PFSK-1 (cell line): ENCODE measurements at regions not wholly inside any gene's neighbourhood (a gene's known extent, or its start where the extent isn't known, plus 50 kb on each side); places are given as distances from the start of the nearest gene placed in this dataset.

Experiments used
- FOXP2 ChIP-seq: optimal IDR thresholded peaks from 2 replicates; pipeline ENCODE3; 2011; ENCODE audit warnings: borderline replicate concordance, control low read depth, inconsistent platforms; ENCODE audit not compliant: insufficient read depth; ENCODE audit errors: extremely low read length, extremely low read depth
- POLR2AphosphoS5 ChIP-seq: IDR thresholded peaks from 2 replicates; pipeline ENCODE4 v1.6.1; 2012; ENCODE audit warnings: low read depth, mild to moderate bottlenecking, control low read depth, low read length, moderate library complexity
- REST ChIP-seq, 2 experiments: IDR thresholded peaks; 2 replicates each; pipeline versions ENCODE4 v1.6.1 to v1.8.0; 2011 to 2012; ENCODE audit warnings: low read depth in 2 of 2, low read length in 2 of 2, control low read depth in 1 of 2, inconsistent platforms in 1 of 2, mild to moderate bottlenecking in 1 of 2, moderate library complexity in 1 of 2; ENCODE audit not compliant: insufficient read depth in 1 of 2
- SIN3A ChIP-seq: IDR thresholded peaks from 2 replicates; pipeline ENCODE4 v1.6.1; 2012; ENCODE audit warnings: mild to moderate bottlenecking, low read length, moderate library complexity, borderline replicate concordance; ENCODE audit not compliant: insufficient read depth
- TAF1 ChIP-seq: IDR thresholded peaks from 2 replicates; pipeline ENCODE4 v1.6.1; 2012; ENCODE audit warnings: low read length, control low read depth, borderline replicate concordance; ENCODE audit not compliant: insufficient read depth

- TF ChIP-seq POLR2AphosphoS5 (no peak), FOXP2 (no peak), SIN3A (no peak), REST (IDR thresholded peaks at IDR 0.05; ENCODE audit: insufficient read depth in 1 of 2, low read depth in 2 of 2, low read length in 2 of 2) (no peak), TAF1 (no peak)
Observed at GRCh38 chr16:80040413-80040812, 439.9 kb upstream of the MAF start.

GRCh38 chr16:80039777-80040176 lies 439.2 kb upstream of the MAF start:
- TF ChIP-seq POLR2AphosphoS5 (no peak), REST (IDR thresholded peaks at IDR 0.05; ENCODE audit: insufficient read depth in 1 of 2, low read depth in 2 of 2, low read length in 2 of 2) (no peak), TAF1 (no peak), FOXP2 (no peak)

- TF ChIP-seq TAF1 = no peak
- no peak for TF ChIP-seq POLR2AphosphoS5
- TF ChIP-seq SIN3A = no peak
- no peak for TF ChIP-seq FOXP2
- TF ChIP-seq REST (IDR thresholded peaks at IDR 0.05; ENCODE audit: insufficient read depth in 1 of 2, low read depth in 2 of 2, low read length in 2 of 2) = no peak
Observed at GRCh38 chr16:80038566-80038965, 438.0 kb upstream of the MAF start.

GRCh38 chr16:80034948-80035663 lies 434.6 kb upstream of the MAF start:
- TF ChIP-seq FOXP2 = no peak
- no peak for TF ChIP-seq SIN3A
- no peak for TF ChIP-seq POLR2AphosphoS5
- no peak for TF ChIP-seq REST (IDR thresholded peaks at IDR 0.05; ENCODE audit: insufficient read depth in 1 of 2, low read depth in 2 of 2, low read length in 2 of 2)
- no peak for TF ChIP-seq TAF1
